ENCODE measurements at regions not wholly inside any gene's neighbourhood (a gene's known extent, or its start where the extent isn't known, plus 50 kb on each side); places are given as distances from the start of the nearest gene placed in this dataset.

GRCh38 chr9:129465834-129466535, 154.9 kb downstream of the C9orf50 start:
- TF ChIP-seq CTCF (IDR thresholded peaks at IDR 0.05; ENCODE audit: low read depth, low read length, missing control alignments): no peak
- no peak for DNase-seq (ENCODE audit: extremely low read depth, low read depth)
- no peak overlapping the region for H3K4me3 ChIP-seq (replicated peaks; ENCODE audit: low read depth, low read length)

GRCh38 chr9:129464972-129465833, 155.7 kb downstream of the C9orf50 start:
- H3K4me3 ChIP-seq (replicated peaks; ENCODE audit: low read depth, low read length): no peak overlapping the region
- TF ChIP-seq CTCF (IDR thresholded peaks at IDR 0.05; ENCODE audit: low read depth, low read length, missing control alignments): no peak
- no peak for DNase-seq (ENCODE audit: extremely low read depth, low read depth)

- H3K4me3 ChIP-seq (replicated peaks; ENCODE audit: low read depth, low read length): no peak overlapping the region
- TF ChIP-seq CTCF (IDR thresholded peaks at IDR 0.05; ENCODE audit: low read depth, low read length, missing control alignments): no peak
- no peak for DNase-seq (ENCODE audit: extremely low read depth, low read depth)
Measured at GRCh38 chr9:129463994-129464393, 156.9 kb downstream of the C9orf50 start.

- no peak for TF ChIP-seq CTCF (IDR thresholded peaks at IDR 0.05; ENCODE audit: low read depth, low read length, missing control alignments)
- no peak overlapping the region for H3K4me3 ChIP-seq (replicated peaks; ENCODE audit: low read depth, low read length)
Measured at GRCh38 chr9:129463477-129463876, 157.4 kb downstream of the C9orf50 start.

GRCh38 chr9:129462360-129462759, 158.5 kb downstream of the C9orf50 start:
- no peak for DNase-seq (ENCODE audit: extremely low read depth, low read depth)
- no peak for TF ChIP-seq CTCF (IDR thresholded peaks at IDR 0.05; ENCODE audit: low read depth, low read length, missing control alignments)
- H3K4me3 ChIP-seq (replicated peaks; ENCODE audit: low read depth, low read length): no peak overlapping the region

More at GRCh38 chr9:129463477-129463876, 157.4 kb downstream of the C9orf50 start:
- no peak for DNase-seq (ENCODE audit: extremely low read depth, low read depth)

- peak; percentile 95 for DNase-seq (ENCODE audit: extremely low read depth, low read depth)
- TF ChIP-seq CTCF (IDR thresholded peaks at IDR 0.05; ENCODE audit: low read depth, low read length, missing control alignments): no peak
- peak overlapping the region; percentile 39 for H3K4me3 ChIP-seq (replicated peaks; ENCODE audit: low read depth, low read length)
Measured at GRCh38 chr9:129460323-129461261, 160.3 kb downstream of the C9orf50 start.

All from HFF-Myc (cell line).